Endothelial cell of umbilical vein (primary cell): ENCODE measurements at regions not wholly inside any gene's neighbourhood (a gene's known extent, or its start where the extent isn't known, plus 50 kb on each side); places are given as distances from the start of the nearest gene placed in this dataset.
A peak's percentile ranks its signal among the peaks of the same experiment; 100 is the strongest.

Experiments used
- BruUV-seq: library from RNA; stranded (reverse); fragments of 400-500 nt; replicated peaks from 2 replicates; lab custom pipeline; 2021; lab: Mats Ljungman, UMichigan
- CTCF ChIA-PET: fragments of 300-600, 350-600 bp; sonication (Branson Sonifier 250); formaldehyde crosslinking; loops from one replicate; lab custom pipeline; 2021; ENCODE audit warnings: antibody characterized with exemption, inconsistent platforms; lab: Charles Lee
- POLR2A ChIA-PET: fragments of 300-600, 350-600 bp; sonication (Branson Sonifier 250); formaldehyde crosslinking; loops from one replicate; lab custom pipeline; 2021; ENCODE audit warnings: antibody characterized with exemption, inconsistent platforms; lab: Charles Lee
- DNase-seq: peaks from one replicate; pipeline ENCODE4 v3.0.0-alpha.2; 2011; ENCODE audit warnings: low read depth, low spot score
- FAIRE-seq: peaks from 2 replicates; lab custom pipeline; 2011; peaks lifted over from hg19 to GRCh38; lab: Jason Lieb, UNC
- H2AFZ ChIP-seq: 2 replicates; pipeline ENCODE4 v1.6.0; 2012; ENCODE audit warnings: low read depth, low read length, control low read depth, inconsistent platforms
- H3K27ac ChIP-seq: 2 replicates; pipeline ENCODE4 v1.5.1; 2011; ENCODE audit warnings: low read depth, mild to moderate bottlenecking, control low read depth, low read length, moderate library complexity; ENCODE audit not compliant: insufficient read depth
- H3K27me3 ChIP-seq, 2 experiments: 2 replicates each; pipeline versions ENCODE4 v1.6.0 to v1.6.1; 2011; ENCODE audit warnings: low read length in 2 of 2, mixed read lengths in 1 of 2; ENCODE audit not compliant: control insufficient read depth in 2 of 2, insufficient read depth in 2 of 2
- H3K36me3 ChIP-seq, 2 experiments: 2 replicates in 1 of 2; 3 replicates in 1 of 2; pipeline ENCODE4 v1.5.1; 2011; ENCODE audit warnings: low read length in 2 of 2, mild to moderate bottlenecking in 1 of 2, moderate library complexity in 1 of 2; ENCODE audit not compliant: control insufficient read depth in 2 of 2, insufficient read depth in 2 of 2; ENCODE audit errors: extremely low read depth in 1 of 2
- H3K4me1 ChIP-seq: 3 replicates; pipeline ENCODE4 v1.5.1; 2011; ENCODE audit warnings: mild to moderate bottlenecking, low read length; ENCODE audit not compliant: control insufficient read depth, insufficient read depth; ENCODE audit errors: extremely low read depth
- H3K4me2 ChIP-seq: 2 replicates; pipeline ENCODE4 v1.6.1; 2011; ENCODE audit warnings: low read length, control low read depth, mixed read lengths; ENCODE audit not compliant: insufficient read depth
- H3K4me3 ChIP-seq, 3 experiments: fragments of 200-600 bp in 1 of 3; sonication (generic), shearing (Covaris generic) in 1 of 3; replicated peaks in 1 of 3; 2 replicates each; pipeline ENCODE4 v1.5.1; 2011 to 2016; ENCODE audit warnings: control low read depth in 3 of 3, low read length in 3 of 3, mild to moderate bottlenecking in 2 of 3, inconsistent platforms in 1 of 3, low read depth in 1 of 3, moderate library complexity in 1 of 3; ENCODE audit not compliant: insufficient read depth in 1 of 3
- H3K79me2 ChIP-seq: 2 replicates; pipeline ENCODE4 v1.6.0; 2012; ENCODE audit warnings: low read length, inconsistent platforms; ENCODE audit not compliant: control insufficient read depth, insufficient read depth
- H3K9ac ChIP-seq: replicated peaks from 2 replicates; pipeline ENCODE3; 2011; ENCODE audit warnings: low read length, control low read depth; ENCODE audit not compliant: insufficient read depth; ENCODE audit errors: extremely low read depth
- H3K9me1 ChIP-seq: replicated peaks from 3 replicates; pipeline ENCODE4 v1.6.0; 2011; ENCODE audit warnings: mild to moderate bottlenecking, low read length; ENCODE audit not compliant: control insufficient read depth, insufficient read depth; ENCODE audit errors: extremely low read depth
- H3K9me3 ChIP-seq: replicated peaks from 2 replicates; pipeline ENCODE4 v1.5.1; 2012; ENCODE audit warnings: low read length, inconsistent platforms; ENCODE audit not compliant: control insufficient read depth, insufficient read depth
- H4K20me1 ChIP-seq: replicated peaks from 2 replicates; pipeline ENCODE3; 2011; ENCODE audit warnings: mild to moderate bottlenecking, low read length; ENCODE audit not compliant: control insufficient read depth, insufficient read depth; ENCODE audit errors: extremely low read depth
- EZH2 ChIP-seq: IDR thresholded peaks from 2 replicates; pipeline ENCODE4 v1.6.1; 2012; ENCODE audit warnings: borderline replicate concordance, low read depth, mild to moderate bottlenecking, moderate library complexity, low read length, inconsistent platforms; ENCODE audit not compliant: severe bottlenecking
- FOS ChIP-seq: IDR thresholded peaks from 2 replicates; pipeline ENCODE4 v1.6.1; 2011; ENCODE audit warnings: mild to moderate bottlenecking, low read length, moderate library complexity, borderline replicate concordance; ENCODE audit not compliant: insufficient read depth
- JUN ChIP-seq: IDR thresholded peaks from 2 replicates; pipeline ENCODE4 v1.6.1; 2011; ENCODE audit warnings: borderline replicate concordance, low read depth; ENCODE audit not compliant: insufficient read length, insufficient read depth
- MYC ChIP-seq: IDR thresholded peaks from one replicate; pipeline ENCODE4 v1.6.1; 2011; ENCODE audit warnings: mild to moderate bottlenecking, low read depth, low read length
- POLR2A ChIP-seq: IDR thresholded peaks from 2 replicates; pipeline ENCODE4 v1.6.1; 2012; ENCODE audit warnings: low read depth, mild to moderate bottlenecking, control low read depth, low read length
- dilution Hi-C: fragments of 300-500 bp; cut with MboI; formaldehyde crosslinking; loops from one replicate; pipeline ENCODE4 v1.15.0; 2019; ENCODE audit warnings: low sequenced_read_pairs; ENCODE audit not compliant: extremely low pct_ligation_motif_present
- intact Hi-C: fragments of 100-400 bp; cut with micrococcal nuclease; formaldehyde crosslinking; loops from one replicate; pipeline ENCODE4 v1.10.0; 2022
- TF ChIP-seq, protein P1 (sequence below): IDR thresholded peaks from 2 replicates; pipeline ENCODE4 v1.6.1; 2011; ENCODE audit not compliant: insufficient read depth, insufficient read length

DNA sequence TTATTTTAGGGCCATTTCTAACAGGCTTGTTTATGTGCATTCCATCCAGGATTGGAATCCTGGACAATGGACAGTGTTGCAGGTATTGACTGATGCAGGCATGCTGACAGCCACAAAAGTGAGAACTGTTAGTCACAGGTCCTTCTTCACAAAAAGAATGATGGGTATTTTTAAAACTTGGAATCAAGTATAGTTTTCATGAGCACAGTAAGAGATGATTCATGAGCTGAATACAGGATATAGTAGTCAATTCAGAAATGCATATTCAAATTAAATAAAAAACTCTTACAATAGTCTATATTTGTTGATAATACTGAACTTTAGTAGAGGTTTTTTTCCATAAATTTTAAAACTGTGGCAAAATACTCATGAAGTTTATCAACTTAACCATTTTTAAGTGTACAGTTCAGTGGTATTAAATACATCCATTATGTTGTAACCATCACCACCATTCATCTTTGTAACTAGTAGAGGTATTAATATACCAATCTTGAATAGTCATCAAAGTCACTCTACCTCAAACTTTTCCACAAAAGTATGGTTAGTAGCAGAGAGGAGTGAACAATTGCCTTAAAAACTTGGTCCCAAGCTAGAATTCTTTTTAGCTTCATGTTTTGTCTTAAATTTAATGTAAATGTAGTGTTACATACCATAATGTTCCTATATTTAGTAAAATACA is 79.5 kb downstream of the KCNRG start:
- no TSS peak for BruUV-seq
- Histone ChIP-seq H3K9me1 (no peaks in the 10 kb centered on the region), H3K4me2 (no peak overlapping the region), H3K9me3 (no peaks in the 10 kb centered on the region), H3K36me3 (peaks cover 0 to 2% of the 10 kb centered on the region in 2 experiments), H4K20me1 (no peaks in the 10 kb centered on the region), H3K9ac (no peak overlapping the region), H3K27ac (no peak overlapping the region), H2AFZ (no peak overlapping the region), H3K79me2 (peaks cover 10% of the 10 kb centered on the region), H3K4me3 (no peak overlapping the region), H3K27me3 (no peaks in the 10 kb centered on the region), H3K4me1 (no peaks in the 10 kb centered on the region)
- intact Hi-C loops = no loop called here
- FAIRE-seq (no peak), DNase-seq (no peak)
- dilution Hi-C loops = no loop called here
- TF ChIP-seq FOS (peak; percentile 11), EZH2 (no peak)
- ChIA-PET POLR2A (no interaction called here), CTCF (interaction anchor here (1.0 kb wide), 1 partner anchor 9 kb away, joined by 5 read pairs; no protein-coding TSS in a partner anchor)

DNA sequence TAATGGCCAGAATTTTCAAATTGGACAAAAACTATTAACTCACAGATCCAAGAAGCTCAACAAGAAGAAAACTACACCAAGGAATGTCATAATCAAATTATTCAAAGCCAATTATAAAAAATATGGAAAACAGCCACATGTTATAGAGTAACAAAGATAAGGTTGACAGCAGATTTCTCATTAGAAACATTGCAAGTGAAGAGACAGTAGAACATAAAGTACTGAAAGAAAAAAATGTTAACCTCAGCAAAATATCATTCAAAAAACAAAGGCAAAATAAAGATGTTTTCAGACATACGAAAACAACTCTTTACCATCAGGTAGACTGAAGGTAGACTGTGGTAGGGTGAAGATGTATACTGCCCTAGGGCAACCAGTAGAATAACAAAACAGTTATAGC is 83.4 kb downstream of the KCNRG start:
- FAIRE-seq (no peak), DNase-seq (no peak)
- Histone ChIP-seq H3K36me3 (peaks cover 0 to 2% of the 10 kb centered on the region in 2 experiments), H3K9me1 (no peaks in the 10 kb centered on the region), H3K4me3 (no peak overlapping the region), H3K27ac (no peak overlapping the region), H3K4me1 (no peaks in the 10 kb centered on the region), H3K79me2 (peaks cover 2% of the 10 kb centered on the region), H2AFZ (no peak overlapping the region), H3K27me3 (no peaks in the 10 kb centered on the region), H3K9me3 (no peaks in the 10 kb centered on the region), H3K9ac (no peak overlapping the region), H4K20me1 (peaks cover 2% of the 10 kb centered on the region), H3K4me2 (no peak overlapping the region)
- intact Hi-C loops (no loop called here), dilution Hi-C loops (no loop called here)
- TF ChIP-seq MYC = no peak
- no peak for TF ChIP-seq JUN
- no peak for TF ChIP-seq POLR2A
- no peak for TF ChIP-seq FOS
- TF ChIP-seq, protein P1, sequence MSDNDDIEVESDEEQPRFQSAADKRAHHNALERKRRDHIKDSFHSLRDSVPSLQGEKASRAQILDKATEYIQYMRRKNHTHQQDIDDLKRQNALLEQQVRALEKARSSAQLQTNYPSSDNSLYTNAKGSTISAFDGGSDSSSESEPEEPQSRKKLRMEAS = no peak
- ChIA-PET POLR2A (no interaction called here), CTCF (interaction anchor here (0.5 to 1.1 kb wide), 4 partner anchors 11 to 351 kb away, joined by 3 to 4 read pairs (median 4); no protein-coding TSS in a partner anchor)
- BruUV-seq = no TSS peak
